HG02588 (cell line): ENCODE measurements at regions not wholly inside any gene's neighbourhood (a gene's known extent, or its start where the extent isn't known, plus 50 kb on each side); places are given as distances from the start of the nearest gene placed in this dataset.
"Not testable (repeated sequence)": the region's sequence is repeated elsewhere in the genome, so short reads cannot be mapped to it uniquely, and the experiment has no call there.

Experiments
- ATAC-seq: cut with Tn5 transposase; IDR thresholded peaks from one replicate; pipeline ENCODE4 v1.9.1; 2021; ENCODE audit warnings: mild to moderate bottlenecking, moderate library complexity; ENCODE audit not compliant: unreplicated experiment

DNA sequence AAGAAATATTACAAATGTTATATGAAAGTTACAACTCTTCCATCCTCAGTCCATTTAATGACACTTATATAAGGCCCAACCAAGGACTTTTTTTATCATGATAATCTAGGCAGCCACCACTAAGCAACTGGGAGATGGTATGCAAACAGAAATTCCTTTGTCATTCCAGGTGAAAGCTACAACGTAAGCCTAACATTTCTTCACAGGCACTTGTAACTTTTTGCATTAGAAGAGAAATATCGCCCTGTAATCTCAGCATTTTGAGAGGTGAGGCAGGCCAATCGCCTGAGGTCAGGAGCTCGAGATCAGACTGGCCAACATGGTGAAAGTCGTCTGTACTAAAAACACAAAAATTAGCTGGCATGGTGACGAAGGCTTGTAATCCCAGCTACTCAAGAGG is 581.2 kb upstream of the SLC8A1 start:
- no peak for ATAC-seq

GRCh38 chr2:41038408-41038807 is 586.5 kb upstream of the SLC8A1 start:
- no peak for ATAC-seq

- ATAC-seq, result not testable (repeated sequence)
Measured at GRCh38 chr2:41039750-41040149, 587.9 kb upstream of the SLC8A1 start.

DNA sequence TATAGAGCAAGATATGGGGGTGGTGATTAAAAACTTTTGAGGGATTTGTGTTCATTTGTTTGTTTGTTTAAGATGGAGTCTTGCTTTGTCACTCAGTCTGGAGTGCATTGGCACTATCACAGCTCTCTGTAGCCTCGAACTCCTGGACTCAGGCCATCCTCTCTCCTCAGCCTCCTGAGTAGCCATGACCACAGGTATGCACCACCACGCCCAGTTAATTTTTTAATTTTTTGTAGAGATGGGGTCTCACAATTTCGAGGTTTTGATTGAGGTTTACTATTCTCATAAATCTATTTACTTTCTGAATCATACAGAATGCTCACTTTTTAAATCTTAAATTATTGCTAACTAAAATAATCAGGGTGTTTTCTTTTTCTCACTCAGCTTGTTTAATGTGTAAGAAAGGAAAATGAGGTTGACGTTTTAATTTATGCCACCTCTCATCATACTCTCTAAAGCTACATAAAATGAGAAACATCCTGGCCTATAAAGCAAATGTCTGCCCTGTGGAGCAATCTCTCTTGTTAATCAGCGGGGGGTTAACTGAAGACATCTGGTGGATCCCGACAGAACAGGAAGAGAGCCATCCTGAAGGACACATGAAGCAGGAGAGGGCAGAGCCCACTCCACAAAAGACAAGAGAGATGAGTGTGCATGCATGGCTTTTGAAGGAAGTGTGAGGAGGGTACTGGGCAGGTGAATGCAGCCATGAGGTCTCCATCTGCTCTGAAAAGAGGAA is 589.1 kb upstream of the SLC8A1 start:
- no peak for ATAC-seq

- ATAC-seq, result no peak
Measured at GRCh38 chr2:41042343-41042742, 590.5 kb upstream of the SLC8A1 start.

- no peak for ATAC-seq
Measured at GRCh38 chr2:41061356-41061755, 609.5 kb upstream of the SLC8A1 start.

GRCh38 chr2:41062336-41062735 is 610.4 kb upstream of the SLC8A1 start:
- no peak for ATAC-seq

GRCh38 chr2:41066168-41066567 is 614.3 kb upstream of the SLC8A1 start:
- ATAC-seq, result no peak

GRCh38 chr2:41068740-41069139 is 616.9 kb upstream of the SLC8A1 start:
- no peak for ATAC-seq

DNA sequence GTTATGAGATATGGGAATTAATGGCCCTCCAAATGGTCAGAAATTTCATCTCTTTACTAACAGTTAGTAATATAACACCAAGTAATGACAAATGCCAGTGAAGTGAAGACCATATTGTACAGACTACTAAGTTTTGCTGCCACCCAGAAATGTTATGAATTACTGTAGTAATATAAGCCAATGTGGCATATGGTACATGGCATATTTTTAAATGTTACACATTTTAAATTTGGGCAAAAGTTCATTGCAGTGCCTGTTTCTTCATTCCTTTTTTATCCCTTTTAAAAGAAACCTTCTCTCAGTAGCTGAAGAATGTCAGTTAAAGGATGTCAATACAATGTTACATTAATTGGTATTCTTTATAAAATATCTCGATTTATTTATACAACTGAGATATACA is 626.5 kb upstream of the SLC8A1 start:
- ATAC-seq, result no peak

GRCh38 chr2:41079011-41079410 is 627.1 kb upstream of the SLC8A1 start:
- ATAC-seq, result no peak

DNA sequence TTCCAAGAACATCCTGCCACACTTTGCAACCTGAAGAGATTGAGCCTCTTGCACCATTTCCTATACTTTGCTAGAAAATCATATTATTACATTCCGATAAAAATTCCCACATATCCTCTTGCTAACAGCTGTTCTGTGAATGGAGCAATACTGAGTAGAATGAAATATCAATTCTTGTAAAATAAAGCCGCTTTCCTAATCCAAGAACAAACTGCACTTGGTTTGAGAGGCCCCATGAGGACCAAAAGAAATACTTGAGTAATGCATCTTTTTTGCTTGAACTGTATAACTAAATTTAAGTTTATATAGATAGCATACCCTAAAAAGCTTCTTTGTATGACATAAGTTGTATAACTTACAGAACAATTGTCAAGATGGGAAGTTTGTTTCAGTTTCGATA is 632.4 kb upstream of the SLC8A1 start:
- ATAC-seq, result no peak

DNA sequence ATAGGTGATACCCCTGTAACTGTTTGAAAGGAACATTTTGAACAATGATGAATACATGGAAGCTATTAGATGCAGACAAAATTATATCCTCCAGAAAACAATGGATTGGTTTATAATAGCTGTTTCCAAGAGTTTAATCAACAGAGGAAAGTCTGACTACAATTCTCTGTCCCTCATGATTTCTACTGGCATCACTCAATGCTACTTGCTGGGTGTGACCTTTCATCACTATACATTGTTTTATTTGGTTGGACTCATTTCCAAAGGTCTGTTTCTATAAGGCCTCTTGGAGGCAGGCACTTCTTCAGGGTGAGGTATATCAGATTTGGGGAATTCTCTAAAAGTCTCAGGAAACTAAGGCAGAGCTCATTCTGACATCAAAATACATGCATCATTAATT is 636.1 kb upstream of the SLC8A1 start:
- no peak for ATAC-seq

GRCh38 chr2:41101281-41101680 is 649.4 kb upstream of the SLC8A1 start:
- no peak for ATAC-seq

- ATAC-seq, result no peak
Measured at GRCh38 chr2:41109744-41110143, 657.9 kb upstream of the SLC8A1 start.

DNA sequence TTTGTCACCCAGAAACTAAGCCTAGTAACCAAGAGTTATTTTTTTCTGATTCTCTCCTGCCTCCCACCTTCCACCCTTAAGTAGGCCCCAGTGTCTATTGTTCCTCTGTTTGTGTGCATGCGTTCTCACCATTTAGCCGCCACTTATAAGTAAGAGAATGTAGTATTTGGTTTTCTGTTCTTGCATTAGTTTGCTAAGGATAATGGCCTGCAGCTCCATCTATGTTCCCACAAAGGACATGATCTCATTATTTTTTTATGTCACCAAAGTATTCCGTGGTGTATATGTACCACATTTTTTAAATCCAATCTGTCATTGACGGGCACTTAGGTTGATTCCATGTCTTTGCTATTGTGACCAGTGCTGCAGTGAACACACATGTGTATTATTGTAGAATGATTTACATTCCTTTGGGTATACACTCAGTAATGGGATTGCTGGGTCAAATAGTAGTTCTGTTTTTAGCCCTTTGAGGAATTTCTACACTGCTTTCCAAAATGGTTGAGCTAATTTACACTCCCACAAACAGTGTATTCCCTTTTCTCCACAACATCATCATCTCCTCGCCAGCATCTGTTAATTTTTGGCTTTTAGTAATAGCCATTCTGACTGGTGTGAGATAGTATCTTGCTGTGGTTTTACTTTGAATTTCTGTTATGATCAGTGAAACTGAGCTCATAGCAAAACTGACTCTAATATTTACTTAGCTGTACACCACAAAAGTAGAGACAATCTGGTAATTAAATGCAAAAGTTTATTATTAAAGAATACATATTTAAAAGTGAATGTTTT is 660.1 kb upstream of the SLC8A1 start:
- no peak for ATAC-seq

DNA sequence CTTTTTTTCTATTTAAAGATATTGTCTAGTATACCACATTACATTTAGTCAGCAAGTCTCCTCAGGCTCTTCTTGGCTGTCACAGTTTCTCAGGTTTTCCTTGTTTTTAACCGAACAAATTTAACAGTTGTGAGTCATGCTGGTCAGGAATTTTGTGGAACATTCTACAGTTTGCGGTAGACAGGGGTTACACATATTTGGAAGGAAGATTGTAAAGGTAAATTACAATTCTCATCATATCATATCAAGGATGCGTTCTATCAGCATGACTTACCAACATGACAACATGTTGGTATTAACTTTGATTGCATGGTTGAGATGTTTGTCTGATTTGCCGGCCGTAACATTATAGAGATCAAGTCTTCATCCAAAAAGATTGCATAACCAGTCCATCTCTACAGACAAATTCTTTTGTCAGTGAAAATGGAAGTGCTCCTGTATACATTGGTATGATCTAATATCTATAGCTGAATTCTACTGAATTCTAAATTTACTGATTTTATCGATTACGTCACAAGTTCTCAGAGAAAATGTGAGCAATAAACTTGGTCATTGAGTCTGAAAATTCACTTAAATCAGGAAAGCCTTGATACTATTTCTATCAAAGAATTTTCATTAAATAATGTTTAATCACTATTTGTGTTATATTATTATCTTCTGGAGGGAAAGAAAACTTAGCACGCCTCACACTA is 664.4 kb upstream of the SLC8A1 start:
- ATAC-seq, result no peak

DNA sequence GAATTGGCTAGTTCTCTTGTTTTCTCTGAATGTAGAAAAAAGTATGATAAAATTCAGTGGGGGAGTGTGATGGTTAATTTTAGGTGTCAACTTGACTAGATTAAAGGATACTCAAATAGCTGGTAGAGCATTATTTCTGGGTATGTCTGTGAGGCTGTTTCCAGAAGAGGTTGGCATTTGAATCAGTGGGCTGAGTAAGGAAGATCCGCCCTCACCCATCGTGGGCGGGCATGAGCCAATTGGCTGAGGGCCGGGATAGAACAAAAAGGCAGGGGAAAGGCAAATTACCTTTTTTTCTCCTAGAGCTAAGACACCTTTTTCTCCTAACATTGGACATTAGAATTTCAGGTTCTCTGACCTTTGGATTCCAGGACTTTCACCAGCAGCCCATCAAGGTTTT is 667.6 kb upstream of the SLC8A1 start:
- no peak for ATAC-seq

- ATAC-seq, result no peak
Measured at GRCh38 chr2:41123341-41123740, 671.5 kb upstream of the SLC8A1 start.

- ATAC-seq, result no peak
Measured at GRCh38 chr2:41127351-41127750, 675.5 kb upstream of the SLC8A1 start.

DNA sequence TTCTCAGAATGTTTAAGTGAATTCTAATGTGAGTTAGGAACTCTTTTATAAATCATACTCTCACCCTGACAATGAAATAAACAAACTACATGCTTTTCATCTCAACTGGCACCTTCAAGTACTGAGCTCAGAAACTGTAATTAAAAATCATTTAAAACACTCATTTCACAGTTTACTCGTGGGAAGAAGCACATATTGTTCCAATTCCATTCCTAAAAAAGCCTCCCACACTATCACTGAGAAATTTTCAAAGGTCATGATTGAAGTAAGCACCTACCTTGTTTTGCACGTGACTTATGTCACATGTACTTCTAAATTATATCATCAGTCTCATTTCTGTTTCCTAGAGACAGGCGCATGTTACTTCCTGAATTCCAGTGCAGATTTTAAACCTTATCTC is 678.1 kb upstream of the SLC8A1 start:
- ATAC-seq, result no peak

- ATAC-seq, result no peak
Measured at GRCh38 chr2:41137031-41137430, 685.1 kb upstream of the SLC8A1 start.
